ENCODE measurements at regions not wholly inside any gene's neighbourhood (a gene's known extent, or its start where the extent isn't known, plus 50 kb on each side); places are given as distances from the start of the nearest gene placed in this dataset.

DNA sequence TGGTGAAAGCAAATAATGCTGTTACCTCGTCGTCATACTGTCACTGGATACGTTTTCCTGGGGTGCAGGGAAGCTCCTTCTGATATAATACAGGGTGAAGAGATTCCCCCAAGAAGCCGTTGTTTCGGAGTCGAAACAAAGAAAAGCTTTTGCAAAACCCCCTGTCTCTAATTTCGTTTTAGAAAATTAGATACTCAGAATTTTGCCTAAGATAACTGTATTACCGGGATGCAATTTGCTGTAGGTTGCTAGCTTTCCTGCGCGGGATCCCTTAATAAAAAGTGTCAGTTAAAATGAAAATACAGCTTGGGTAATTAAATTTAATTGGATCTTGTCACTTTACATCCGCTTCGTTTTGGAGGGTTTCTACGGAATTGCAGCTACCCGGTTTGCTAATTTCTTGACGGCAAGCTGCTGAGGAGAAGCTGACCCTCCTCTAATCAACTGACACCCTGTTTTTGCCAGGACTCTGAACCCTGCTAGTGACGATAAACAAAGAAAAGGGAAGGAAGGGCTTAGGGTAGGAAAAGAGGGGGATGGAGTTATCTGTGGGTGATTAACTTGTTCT, 174.6 kb downstream of the SHOX start:
- in situ Hi-C loops (cut with HindIII; ENCODE audit: low pct_unique_long_range_greater_than_20kb, low sequenced_read_pairs), result no loop called here
- DNase-seq (ENCODE audit: low read depth), result no peak

GRCh38 chrX:802846-803245, 172.3 kb downstream of the SHOX start:
- in situ Hi-C loops (cut with HindIII; ENCODE audit: low pct_unique_long_range_greater_than_20kb, low sequenced_read_pairs), result no loop called here
- no peak for DNase-seq (ENCODE audit: low read depth)

DNA sequence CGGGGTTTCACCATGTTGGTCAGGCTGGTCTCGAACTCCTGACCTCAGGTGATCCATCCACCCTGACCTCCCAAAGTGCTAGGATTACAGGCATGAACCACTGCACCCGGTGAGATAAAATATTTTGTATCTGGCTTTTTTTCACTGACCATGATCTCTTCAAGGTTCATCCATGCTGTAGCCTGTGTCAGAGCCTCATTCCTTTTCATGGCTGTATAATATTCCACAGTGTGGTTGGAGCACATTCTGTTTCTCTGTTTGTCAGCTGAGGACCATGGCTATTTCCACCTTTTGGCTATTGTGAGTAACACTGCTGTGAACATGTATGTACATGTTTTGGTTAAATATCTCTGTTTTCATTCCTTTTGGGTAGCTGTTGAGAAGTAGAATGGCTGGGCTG, 169.2 kb downstream of the SHOX start:
- in situ Hi-C loops (cut with HindIII; ENCODE audit: low pct_unique_long_range_greater_than_20kb, low sequenced_read_pairs), result no loop called here

GRCh38 chrX:794311-794710, 163.7 kb downstream of the SHOX start:
- in situ Hi-C loops (cut with HindIII; ENCODE audit: low pct_unique_long_range_greater_than_20kb, low sequenced_read_pairs), result no loop called here
- DNase-seq (ENCODE audit: low read depth), result no peak

More for the DNA sequence above, 169.2 kb downstream of the SHOX start:
- DNase-seq (ENCODE audit: low read depth), result no peak

- no peak for DNase-seq (ENCODE audit: low read depth)
- in situ Hi-C loops (cut with HindIII; ENCODE audit: low pct_unique_long_range_greater_than_20kb, low sequenced_read_pairs), result no loop called here
Observed at GRCh38 chrX:793216-793770, 162.7 kb downstream of the SHOX start.

- in situ Hi-C loops (cut with HindIII; ENCODE audit: low pct_unique_long_range_greater_than_20kb, low sequenced_read_pairs), result no loop called here
- DNase-seq (ENCODE audit: low read depth), result no peak
Observed at GRCh38 chrX:791479-792034, 161.0 kb downstream of the SHOX start.

DNA sequence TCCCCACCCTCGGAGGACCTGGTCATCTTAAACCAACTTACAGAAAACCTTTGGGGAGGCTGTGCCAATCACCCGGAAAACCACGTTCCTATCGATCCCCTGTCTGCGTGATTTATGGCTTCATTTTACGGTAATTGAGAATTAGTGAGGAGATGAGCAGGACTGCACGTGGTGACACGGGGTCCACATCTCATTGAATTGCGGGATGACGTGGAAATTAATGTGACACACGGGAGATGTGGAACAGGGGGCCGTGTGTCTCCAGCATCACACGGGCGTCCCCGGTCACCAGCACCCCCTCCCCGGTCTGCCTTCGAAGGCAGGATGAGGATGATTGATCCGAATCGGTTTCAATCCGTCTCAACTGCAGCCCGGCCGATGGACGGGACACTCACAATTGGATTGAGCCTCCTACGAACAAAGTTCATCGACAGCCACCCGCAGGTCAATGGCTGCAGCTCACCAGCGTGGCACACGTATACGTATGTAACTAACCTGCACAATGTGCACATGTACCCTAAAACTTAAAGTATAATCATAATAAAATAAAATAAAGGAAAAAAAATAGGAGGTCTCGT, 160.3 kb downstream of the SHOX start:
- no peak for DNase-seq (ENCODE audit: low read depth)
- in situ Hi-C loops (cut with HindIII; ENCODE audit: low pct_unique_long_range_greater_than_20kb, low sequenced_read_pairs), result no loop called here

- in situ Hi-C loops (cut with HindIII; ENCODE audit: low pct_unique_long_range_greater_than_20kb, low sequenced_read_pairs), result no loop called here
Observed at GRCh38 chrX:790041-790506, 159.5 kb downstream of the SHOX start.

DNA sequence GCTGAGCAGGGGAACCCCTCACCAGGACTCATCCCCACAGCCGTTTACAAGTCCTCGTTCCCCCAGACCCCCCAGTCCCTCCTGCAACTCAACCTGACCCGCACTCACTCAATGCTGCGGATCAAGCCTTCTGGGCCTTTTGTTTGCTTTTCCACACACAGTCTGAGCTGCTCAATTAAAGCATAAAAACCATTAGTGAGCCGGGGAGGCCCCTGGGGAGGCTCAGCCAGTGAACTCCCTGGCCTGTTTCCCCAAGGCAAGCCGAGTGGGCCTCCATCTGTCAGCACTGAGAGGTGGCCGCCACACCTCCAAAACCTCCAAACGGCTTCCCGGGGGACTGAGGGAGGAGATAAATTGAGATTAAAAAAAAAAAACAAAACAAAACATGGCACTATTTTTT, 158.5 kb downstream of the SHOX start:
- in situ Hi-C loops (cut with HindIII; ENCODE audit: low pct_unique_long_range_greater_than_20kb, low sequenced_read_pairs), result no loop called here
- DNase-seq (ENCODE audit: low read depth), result no peak

More at GRCh38 chrX:790041-790506, 159.5 kb downstream of the SHOX start:
- no peak for DNase-seq (ENCODE audit: low read depth)

DNA sequence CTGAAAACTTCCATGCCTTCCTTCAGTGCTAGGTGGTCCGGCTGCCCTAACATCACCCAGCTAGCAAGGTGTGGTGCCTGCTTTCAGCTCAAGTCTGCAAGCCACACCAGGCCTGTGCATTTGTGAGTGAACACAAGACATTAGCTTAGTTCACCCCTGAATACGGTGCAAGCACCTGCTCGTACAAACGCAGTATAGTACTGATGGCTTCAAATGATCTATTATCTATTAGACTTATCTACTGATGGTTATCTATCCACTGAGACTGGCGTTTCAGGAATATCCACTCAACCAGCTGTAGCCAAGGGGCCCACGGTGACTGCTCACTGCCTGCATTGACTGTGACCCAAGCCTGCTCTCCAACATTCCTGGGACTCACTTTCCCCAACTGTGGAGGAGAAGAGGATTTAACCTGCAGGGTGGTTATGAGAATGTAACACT, 155.9 kb downstream of the SHOX start:
- no peak for DNase-seq (ENCODE audit: low read depth)
- in situ Hi-C loops (cut with HindIII; ENCODE audit: low pct_unique_long_range_greater_than_20kb, low sequenced_read_pairs), result no loop called here

DNA sequence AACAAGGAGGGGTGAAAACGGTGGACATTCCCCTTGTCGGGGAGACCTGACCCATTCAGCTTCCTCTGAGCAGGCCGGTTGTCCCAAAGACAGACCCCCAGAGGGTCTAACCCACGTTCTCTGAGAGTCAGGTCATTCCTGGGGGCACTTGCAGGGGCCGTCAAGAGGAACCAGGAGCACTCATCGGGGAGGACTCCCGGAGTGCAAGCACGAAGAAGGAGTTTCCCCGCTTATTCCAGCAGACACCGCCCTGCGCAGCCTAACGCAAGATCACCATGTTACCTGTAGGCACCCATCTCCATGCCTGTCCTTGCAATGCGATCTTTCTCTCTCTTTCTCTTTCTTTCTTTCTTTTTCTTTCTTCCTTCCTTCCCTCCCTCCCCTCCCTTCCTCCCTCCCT, 154.2 kb downstream of the SHOX start:
- in situ Hi-C loops (cut with HindIII; ENCODE audit: low pct_unique_long_range_greater_than_20kb, low sequenced_read_pairs), result no loop called here

DNA sequence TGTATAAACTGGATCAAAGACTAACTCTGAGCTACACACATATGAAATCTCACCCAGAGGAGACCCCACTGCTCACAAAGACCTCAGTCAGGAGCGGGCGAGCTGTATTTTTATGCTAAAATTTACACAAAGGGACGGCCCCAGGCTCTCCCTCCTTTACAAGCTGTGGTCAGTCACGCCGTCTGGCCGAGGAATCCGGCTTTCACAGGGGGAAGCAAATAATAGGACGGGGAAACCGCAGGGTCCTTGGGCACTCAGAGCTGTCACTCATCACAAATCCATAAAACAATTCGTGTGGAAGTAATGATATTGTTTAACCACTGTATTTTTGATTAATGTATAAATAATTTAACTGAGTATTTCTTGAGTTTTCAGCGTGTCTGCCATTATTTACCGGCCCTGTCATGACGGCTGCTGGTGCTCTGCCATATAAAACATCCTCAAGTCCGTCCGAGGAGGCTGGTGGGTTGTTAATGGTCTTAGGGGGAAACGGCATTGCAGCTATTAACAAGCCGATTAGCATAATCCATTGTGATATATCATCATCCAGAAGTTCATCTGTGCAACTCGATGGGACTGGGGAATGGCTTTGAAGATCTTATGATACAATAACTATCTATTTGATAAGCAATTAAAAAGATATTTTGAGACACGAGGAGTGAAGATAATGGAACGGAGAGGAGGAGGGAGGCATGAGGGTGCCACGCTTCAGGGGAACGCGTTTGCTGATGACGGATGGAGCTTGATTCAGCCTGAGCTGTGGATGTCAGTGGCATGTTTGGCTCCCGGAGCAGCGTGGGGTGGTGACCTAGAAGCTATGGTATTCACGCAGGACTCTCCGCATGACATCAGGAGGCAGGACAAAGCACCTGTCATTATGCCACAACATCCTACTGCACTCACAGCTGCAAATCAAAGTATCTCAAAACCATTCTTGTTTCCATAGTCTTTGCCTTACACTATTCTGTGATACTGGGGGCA, 150.9 kb downstream of the SHOX start:
- in situ Hi-C loops (cut with HindIII; ENCODE audit: low pct_unique_long_range_greater_than_20kb, low sequenced_read_pairs), result no loop called here
- no peak for DNase-seq (ENCODE audit: low read depth)

More for the DNA sequence above, 154.2 kb downstream of the SHOX start:
- DNase-seq (ENCODE audit: low read depth), result no peak

GRCh38 chrX:776529-777230, 146.1 kb downstream of the SHOX start:
- in situ Hi-C loops (cut with HindIII; ENCODE audit: low pct_unique_long_range_greater_than_20kb, low sequenced_read_pairs), result no loop called here
- no peak for DNase-seq (ENCODE audit: low read depth)

GRCh38 chrX:776061-776460, 145.5 kb downstream of the SHOX start:
- no peak for DNase-seq (ENCODE audit: low read depth)
- in situ Hi-C loops (cut with HindIII; ENCODE audit: low pct_unique_long_range_greater_than_20kb, low sequenced_read_pairs), result no loop called here

DNA sequence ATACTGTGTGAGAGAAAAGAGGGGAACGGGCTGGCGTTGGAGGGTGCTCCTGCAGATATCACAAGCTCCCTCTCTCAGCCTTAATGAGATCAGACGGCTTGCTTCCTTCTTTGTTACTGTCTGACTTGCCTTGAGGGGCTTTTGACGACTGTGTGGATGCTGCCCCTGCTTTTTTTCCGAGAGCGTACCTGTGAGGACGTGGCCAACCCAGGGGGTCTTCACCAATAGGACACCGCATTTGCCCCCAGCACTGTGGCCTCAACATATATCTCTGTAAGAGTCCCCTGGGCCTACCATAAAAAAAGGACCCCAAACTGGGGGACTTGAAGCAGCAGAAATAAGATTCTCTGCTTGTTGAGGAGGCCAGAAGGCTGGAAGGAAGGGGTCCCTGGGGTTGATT, 143.9 kb downstream of the SHOX start:
- no peak for DNase-seq (ENCODE audit: low read depth)
- in situ Hi-C loops (cut with HindIII; ENCODE audit: low pct_unique_long_range_greater_than_20kb, low sequenced_read_pairs), result no loop called here

- in situ Hi-C loops (cut with HindIII; ENCODE audit: low pct_unique_long_range_greater_than_20kb, low sequenced_read_pairs), result no loop called here
- DNase-seq (ENCODE audit: low read depth), result no peak
Observed at GRCh38 chrX:773292-774025, 142.9 kb downstream of the SHOX start.

DNA sequence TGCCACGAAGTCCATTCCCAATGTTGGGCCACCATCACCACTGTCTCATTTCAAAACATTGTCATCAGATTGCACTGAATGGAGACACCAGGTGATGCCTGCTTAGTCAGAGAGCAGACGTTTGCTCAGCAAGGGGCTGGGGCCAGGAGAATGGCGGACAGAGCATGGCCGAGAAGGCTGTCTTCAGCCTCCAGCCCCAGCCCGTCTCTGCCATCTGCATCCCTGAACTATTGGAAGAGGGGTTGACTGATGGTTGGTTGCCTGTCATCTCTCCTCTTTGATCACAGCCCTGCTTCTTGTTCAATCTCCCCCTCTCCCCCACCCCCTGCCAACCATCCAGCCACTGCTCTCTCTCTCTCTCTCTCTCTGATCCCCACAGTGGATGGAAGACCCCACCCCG, 140.9 kb downstream of the SHOX start:
- in situ Hi-C loops (cut with HindIII; ENCODE audit: low pct_unique_long_range_greater_than_20kb, low sequenced_read_pairs), result no loop called here
- no peak for DNase-seq (ENCODE audit: low read depth)

All from Caki2 (cell line).